RWPE2 (cell line): ENCODE measurements at regions not wholly inside any gene's neighbourhood (a gene's known extent, or its start where the extent isn't known, plus 50 kb on each side); places are given as distances from the start of the nearest gene placed in this dataset.

Experiments
- ATAC-seq: fragments of 200-7000 bp; cut with Tn5 transposase; 3 replicates; pipeline ENCODE4 v1.9.1; 2021; ENCODE audit warnings: low read depth
- DNase-seq: peaks from one replicate; pipeline ENCODE4 v3.0.0-alpha.2; 2020; ENCODE audit warnings: low spot score
- H3K27ac ChIP-seq: fragments of 450-650 bp; 2 replicates; pipeline ENCODE4 v1.5.1; 2017; ENCODE audit warnings: mild to moderate bottlenecking; ENCODE audit not compliant: poor library complexity, severe bottlenecking
- H3K27me3 ChIP-seq: fragments of 250-450 bp; sonication (Bioruptor Pico); 2 replicates; pipeline ENCODE4 v1.5.1; 2021; ENCODE audit warnings: mild to moderate bottlenecking, moderate library complexity; ENCODE audit not compliant: insufficient read depth, poor library complexity, severe bottlenecking
- H3K36me3 ChIP-seq: fragments of 250-450 bp; sonication (Bioruptor Pico); 2 replicates; pipeline ENCODE4 v1.5.1; 2020; ENCODE audit warnings: low read depth, mild to moderate bottlenecking, moderate library complexity
- H3K4me1 ChIP-seq: fragments of 250-450 bp; sonication (Bioruptor Pico); 2 replicates; pipeline ENCODE4 v1.5.1; 2021; ENCODE audit warnings: mild to moderate bottlenecking, moderate library complexity; ENCODE audit not compliant: insufficient read depth, poor library complexity, severe bottlenecking
- H3K4me3 ChIP-seq: fragments of 250-450 bp; sonication (Bioruptor Pico); 2 replicates; pipeline ENCODE4 v1.5.1; 2021; ENCODE audit warnings: mild to moderate bottlenecking, moderate library complexity; ENCODE audit not compliant: severe bottlenecking
- H3K9me3 ChIP-seq: fragments of 250-450 bp; sonication (Bioruptor Pico); 2 replicates; pipeline ENCODE4 v1.5.1; 2021; ENCODE audit warnings: mild to moderate bottlenecking, moderate library complexity; ENCODE audit not compliant: severe bottlenecking
- CTCF ChIP-seq: fragments of 450-650 bp; IDR thresholded peaks from one replicate; pipeline ENCODE4 v1.5.1; 2017; ENCODE audit warnings: mild to moderate bottlenecking, moderate library complexity; ENCODE audit not compliant: poor library complexity, severe bottlenecking

- no peak for ATAC-seq
- Histone ChIP-seq H3K9me3 (no peaks in the 10 kb centered on the region), H3K36me3 (no peaks in the 10 kb centered on the region), H3K27ac (no peak overlapping the region), H3K27me3 (peaks cover 3% of the 10 kb centered on the region), H3K4me1 (no peaks in the 10 kb centered on the region), H3K4me3 (no peak overlapping the region)
- no peak for TF ChIP-seq CTCF
- DNase-seq, result no peak
Measured at GRCh38 chr4:121534187-121534586, 153.4 kb upstream of the QRFPR start.

- H3K9me3 ChIP-seq, result no peaks in the 10 kb centered on the region
- no peak overlapping the region for H3K4me3 ChIP-seq
- no peak overlapping the region for H3K27ac ChIP-seq
- TF ChIP-seq CTCF, result no peak
- H3K4me1 ChIP-seq, result no peaks in the 10 kb centered on the region
- no peak for DNase-seq
- ATAC-seq, result no peak
- no peaks in the 10 kb centered on the region for H3K36me3 ChIP-seq
- H3K27me3 ChIP-seq, result no peaks in the 10 kb centered on the region
Measured at GRCh38 chr4:121526509-121526908, 145.7 kb upstream of the QRFPR start.

GRCh38 chr4:121519236-121519838 is 138.5 kb upstream of the QRFPR start:
- no peak for TF ChIP-seq CTCF
- Histone ChIP-seq H3K4me3 (no peak overlapping the region), H3K36me3 (no peaks in the 10 kb centered on the region), H3K27ac (no peak overlapping the region), H3K9me3 (no peaks in the 10 kb centered on the region), H3K27me3 (no peaks in the 10 kb centered on the region), H3K4me1 (no peaks in the 10 kb centered on the region)
- no peak for ATAC-seq
- no peak for DNase-seq

- Histone ChIP-seq H3K4me1 (no peaks in the 10 kb centered on the region), H3K9me3 (no peaks in the 10 kb centered on the region), H3K36me3 (no peaks in the 10 kb centered on the region), H3K27ac (no peak overlapping the region), H3K4me3 (no peak overlapping the region), H3K27me3 (no peaks in the 10 kb centered on the region)
- DNase-seq, result no peak
- TF ChIP-seq CTCF, result no peak
- ATAC-seq, result no peak
Measured at GRCh38 chr4:121517241-121517640, 136.4 kb upstream of the QRFPR start.

- DNase-seq, result no peak
- Histone ChIP-seq H3K9me3 (no peaks in the 10 kb centered on the region), H3K27me3 (no peaks in the 10 kb centered on the region), H3K4me1 (no peaks in the 10 kb centered on the region), H3K36me3 (no peaks in the 10 kb centered on the region), H3K4me3 (no peak overlapping the region), H3K27ac (no peak overlapping the region)
- TF ChIP-seq CTCF, result no peak
- ATAC-seq, result no peak
Measured at GRCh38 chr4:121514443-121514842, 133.6 kb upstream of the QRFPR start.
